Transverse colon (tissue), 4 donors: ENCODE measurements at regions not wholly inside any gene's neighbourhood (a gene's known extent, or its start where the extent isn't known, plus 50 kb on each side); places are given as distances from the start of the nearest gene placed in this dataset.

ENCODE experiments used
- EP300 ChIP-seq: sonication (generic); formaldehyde crosslinking; IDR thresholded peaks from one replicate; pipeline ENCODE4 v1.6.1; 2017; ENCODE audit warnings: antibody characterized with exemption, low read depth
- POLR2A ChIP-seq: fragments of 450-650 bp; IDR thresholded peaks from one replicate; pipeline ENCODE4 v1.6.1; 2016; ENCODE audit warnings: antibody characterized with exemption, mild to moderate bottlenecking, moderate library complexity
- POLR2AphosphoS5 ChIP-seq, 3 donors: sonication (generic); formaldehyde crosslinking; IDR thresholded peaks; one replicate each; pipeline ENCODE4 v1.6.1; 2016; ENCODE audit warnings: antibody characterized with exemption in 3 of 3
- TF ChIP-seq, protein P1 (sequence below), 5 experiments: fragments of 200-600 bp in 3 of 5; fragments of 450-650 bp in 2 of 5; sonication (generic) in 3 of 5; IDR thresholded peaks; 1 replicate in 2 of 5; 2 replicates in 3 of 5; pipeline ENCODE4 v1.5.1; 2016 to 2017; ENCODE audit warnings: antibody characterized with exemption in 5 of 5, inconsistent platforms in 3 of 5, mild to moderate bottlenecking in 2 of 5, moderate library complexity in 1 of 5

DNA sequence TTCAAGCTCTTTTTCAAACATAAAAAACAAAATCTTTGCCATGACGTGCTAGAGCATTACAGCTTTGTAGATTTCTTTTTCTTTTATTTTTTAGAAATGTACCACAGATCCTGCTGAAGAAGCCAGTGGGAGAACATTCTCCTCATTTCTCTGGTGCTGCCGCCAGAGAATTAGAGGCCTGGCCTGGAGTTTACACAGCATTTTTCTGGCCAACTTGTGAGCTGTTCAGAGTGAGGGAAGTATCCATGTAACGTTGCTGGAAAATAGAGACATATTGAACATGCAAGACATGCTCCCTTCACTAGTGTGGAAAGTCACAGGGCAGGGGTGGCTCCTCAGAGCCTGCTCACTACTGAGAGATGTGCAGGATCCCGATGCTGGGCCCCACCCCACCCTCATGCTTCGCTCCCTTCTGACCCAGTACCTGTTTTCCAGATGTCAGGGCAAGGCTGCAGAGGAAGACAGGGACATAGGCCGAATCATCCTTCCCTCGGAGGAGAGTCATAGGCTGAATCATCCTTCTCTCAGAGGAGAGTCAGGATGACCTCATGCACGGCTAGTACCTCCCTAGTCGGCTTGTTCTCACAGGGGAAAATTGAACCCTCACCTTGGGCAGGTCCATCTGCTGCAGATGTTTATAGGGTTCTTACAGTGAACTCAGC is 298.5 kb downstream of the INSIG2 start:
- TF ChIP-seq EP300, result no peak
- no peak for TF ChIP-seq POLR2A
- TF ChIP-seq, protein P1, sequence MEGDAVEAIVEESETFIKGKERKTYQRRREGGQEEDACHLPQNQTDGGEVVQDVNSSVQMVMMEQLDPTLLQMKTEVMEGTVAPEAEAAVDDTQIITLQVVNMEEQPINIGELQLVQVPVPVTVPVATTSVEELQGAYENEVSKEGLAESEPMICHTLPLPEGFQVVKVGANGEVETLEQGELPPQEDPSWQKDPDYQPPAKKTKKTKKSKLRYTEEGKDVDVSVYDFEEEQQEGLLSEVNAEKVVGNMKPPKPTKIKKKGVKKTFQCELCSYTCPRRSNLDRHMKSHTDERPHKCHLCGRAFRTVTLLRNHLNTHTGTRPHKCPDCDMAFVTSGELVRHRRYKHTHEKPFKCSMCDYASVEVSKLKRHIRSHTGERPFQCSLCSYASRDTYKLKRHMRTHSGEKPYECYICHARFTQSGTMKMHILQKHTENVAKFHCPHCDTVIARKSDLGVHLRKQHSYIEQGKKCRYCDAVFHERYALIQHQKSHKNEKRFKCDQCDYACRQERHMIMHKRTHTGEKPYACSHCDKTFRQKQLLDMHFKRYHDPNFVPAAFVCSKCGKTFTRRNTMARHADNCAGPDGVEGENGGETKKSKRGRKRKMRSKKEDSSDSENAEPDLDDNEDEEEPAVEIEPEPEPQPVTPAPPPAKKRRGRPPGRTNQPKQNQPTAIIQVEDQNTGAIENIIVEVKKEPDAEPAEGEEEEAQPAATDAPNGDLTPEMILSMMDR (IDR thresholded peaks at IDR 0.05), result no peak
- no peak for TF ChIP-seq POLR2AphosphoS5 (IDR thresholded peaks at IDR 0.05)
